ENCODE measurements at regions not wholly inside any gene's neighbourhood (a gene's known extent, or its start where the extent isn't known, plus 50 kb on each side); places are given as distances from the start of the nearest gene placed in this dataset.

- Histone ChIP-seq H3K9me3 (no peaks in the 10 kb centered on the region), H3K27me3 (replicated peaks in 1 of 7) (peaks cover 0 to 5% (median 0%) of the 10 kb centered on the region in 7 donors), H3K27ac (no peak overlapping the region), H3K4me1 (peaks cover 0 to 14% (median 7%) of the 10 kb centered on the region in 6 donors), H3K4me3 (no peak overlapping the region), H3K36me3 (no peaks in the 10 kb centered on the region)
- TF ChIP-seq POLR2A (IDR thresholded peaks at IDR 0.05) (no peak), POLR2AphosphoS5 (IDR thresholded peaks at IDR 0.05) (no peak), CTCF (IDR thresholded peaks at IDR 0.05 in 8 of 11, conservative IDR thresholded peaks at IDR 0.05 in 3 of 11) (no peak)
- intact Hi-C loops (cut with DNase I; ENCODE audit: low total_unique reads): no loop called here
- WGBS, 5 donors: 67 to 85% (median 71%) methylated on average over 1 of the region's 1 CpG
- no peak for DNase-seq
These were observed 95.3 kb downstream of the AREG start for GRCh38 chr4:74540193-74540592.

GRCh38 chr4:74541667-74542066, 96.7 kb downstream of the AREG start:
- WGBS, 5 donors: 68 to 78% (median 72%) methylated on average over 9 of the region's 9 CpGs
- no peak for DNase-seq
- H3K4me3 ChIP-seq: no peak overlapping the region
- intact Hi-C loops (cut with DNase I; ENCODE audit: low total_unique reads): no loop called here
- no peaks in the 10 kb centered on the region for H3K9me3 ChIP-seq
- TF ChIP-seq CTCF (IDR thresholded peaks at IDR 0.05 in 8 of 11, conservative IDR thresholded peaks at IDR 0.05 in 3 of 11): no peak
- TF ChIP-seq POLR2AphosphoS5 (IDR thresholded peaks at IDR 0.05): no peak
- no peak for TF ChIP-seq POLR2A (IDR thresholded peaks at IDR 0.05)
- peaks cover 0 to 18% (median 7%) of the 10 kb centered on the region in 6 donors for H3K4me1 ChIP-seq
- no peak overlapping the region for H3K27ac ChIP-seq
- H3K36me3 ChIP-seq: no peaks in the 10 kb centered on the region
- H3K27me3 ChIP-seq (replicated peaks in 1 of 7): peaks cover 0 to 5% (median 0%) of the 10 kb centered on the region in 7 donors

GRCh38 chr4:74543231-74543781, 98.4 kb downstream of the AREG start:
- Histone ChIP-seq H3K27me3 (replicated peaks in 1 of 7) (no peaks in the 10 kb centered on the region), H3K27ac (no peak overlapping the region), H3K9me3 (no peaks in the 10 kb centered on the region), H3K36me3 (no peaks in the 10 kb centered on the region), H3K4me1 (peaks cover 0 to 18% (median 7%) of the 10 kb centered on the region in 6 donors), H3K4me3 (no peak overlapping the region)
- intact Hi-C loops (cut with DNase I; ENCODE audit: low total_unique reads): no loop called here
- 6 to 18% (median 8%) methylated on average over 3 of the region's 3 CpGs for WGBS, 5 donors
- TF ChIP-seq CTCF (IDR thresholded peaks at IDR 0.05 in 8 of 11, conservative IDR thresholded peaks at IDR 0.05 in 3 of 11) (no peak), POLR2A (IDR thresholded peaks at IDR 0.05) (no peak), POLR2AphosphoS5 (IDR thresholded peaks at IDR 0.05) (no peak)
- no peak for DNase-seq

- intact Hi-C loops (cut with DNase I; ENCODE audit: low total_unique reads): no loop called here
- TF ChIP-seq POLR2A (IDR thresholded peaks at IDR 0.05): no peak
- TF ChIP-seq CTCF (IDR thresholded peaks at IDR 0.05 in 8 of 11, conservative IDR thresholded peaks at IDR 0.05 in 3 of 11): no peak
- TF ChIP-seq POLR2AphosphoS5 (IDR thresholded peaks at IDR 0.05): no peak
- no peak overlapping the region for H3K4me3 ChIP-seq
- H3K4me1 ChIP-seq: peaks cover 0 to 18% (median 7%) of the 10 kb centered on the region in 6 donors
- no peaks in the 10 kb centered on the region for H3K9me3 ChIP-seq
- DNase-seq: no peak
- no peak overlapping the region for H3K27ac ChIP-seq
- WGBS, 5 donors: 57 to 69% (median 63%) methylated on average over 2 of the region's 2 CpGs
- no peaks in the 10 kb centered on the region for H3K27me3 ChIP-seq (replicated peaks in 1 of 7)
- H3K36me3 ChIP-seq: no peaks in the 10 kb centered on the region
These were observed 99.0 kb downstream of the AREG start for GRCh38 chr4:74543983-74544382.
